ENCODE measurements at regions not wholly inside any gene's neighbourhood (a gene's known extent, or its start where the extent isn't known, plus 50 kb on each side); places are given as distances from the start of the nearest gene placed in this dataset.

DNA sequence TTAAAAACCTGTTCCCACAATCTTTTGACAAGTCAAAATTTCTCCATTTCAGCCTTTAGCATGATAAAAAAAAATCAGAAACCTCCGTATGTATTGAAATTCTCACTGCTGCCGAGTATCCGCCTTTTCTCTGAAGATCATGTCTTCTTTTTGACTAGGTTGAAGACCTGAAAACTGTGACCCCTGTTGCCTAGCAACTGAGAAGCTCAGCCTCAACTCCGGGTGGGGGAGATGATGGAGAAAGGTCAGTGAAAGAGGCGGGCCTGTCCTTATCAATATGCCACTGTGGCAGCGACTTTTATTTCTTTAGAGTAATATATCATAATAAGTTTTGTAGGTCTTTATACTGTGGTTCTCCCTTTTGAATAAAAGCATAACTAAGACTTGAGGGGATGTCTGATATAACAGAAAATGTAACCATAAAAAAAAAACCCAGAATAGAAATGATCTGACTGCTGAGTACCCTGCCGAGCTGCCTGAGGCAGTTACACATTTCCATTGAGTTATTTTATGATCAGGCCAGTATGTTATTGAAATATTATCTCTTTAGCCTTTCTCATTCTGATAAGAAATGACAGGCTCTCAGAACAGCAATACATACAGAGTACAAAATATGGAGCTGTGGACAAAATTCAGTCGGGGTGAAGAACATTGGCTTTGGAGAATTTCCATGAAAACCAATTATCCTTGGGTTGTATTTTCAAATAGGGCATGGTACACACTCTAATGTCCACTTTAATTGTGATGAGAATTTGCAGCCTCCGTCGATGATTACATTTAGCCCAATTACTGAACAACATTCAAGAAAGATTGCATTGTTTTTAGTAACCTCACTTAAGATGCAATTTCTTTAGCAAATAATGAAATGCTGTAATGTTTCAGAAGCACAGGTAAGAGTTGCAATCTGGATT is 136.7 kb upstream of the EEF1E1 start:
- Histone ChIP-seq H3K79me2 (ENCODE audit: control insufficient read depth, low read length) (no peaks in the 10 kb centered on the region), H3K27me3 (ENCODE audit: control insufficient read depth, low read length) (0 out of 2 replicates have a peak, but pooled peaks cover 3% of the 10 kb centered on the region), H3F3A (ENCODE audit: control insufficient read depth, insufficient read depth) (no peaks in the 10 kb centered on the region), H3K36me3 (ENCODE audit: control insufficient read depth, low read length) (no peaks in the 10 kb centered on the region), H3K9me2 (replicated peaks; ENCODE audit: control insufficient read depth, low read length) (no peaks in the 10 kb centered on the region), H3K4me2 (ENCODE audit: low read length) (no peak overlapping the region), H4K20me1 (ENCODE audit: control insufficient read depth, insufficient read depth, low read depth, low read length) (no peaks in the 10 kb centered on the region), H3K4me3 (ENCODE audit: low read length) (no peak overlapping the region), H3K4me1 (ENCODE audit: control insufficient read depth, low read length) (no peaks in the 10 kb centered on the region), H3K9me3 (ENCODE audit: control insufficient read depth, insufficient read depth, low read length) (no peaks in the 10 kb centered on the region), H3K27ac (ENCODE audit: low read depth, low read length) (no peak overlapping the region)
- TF ChIP-seq, protein P1, sequence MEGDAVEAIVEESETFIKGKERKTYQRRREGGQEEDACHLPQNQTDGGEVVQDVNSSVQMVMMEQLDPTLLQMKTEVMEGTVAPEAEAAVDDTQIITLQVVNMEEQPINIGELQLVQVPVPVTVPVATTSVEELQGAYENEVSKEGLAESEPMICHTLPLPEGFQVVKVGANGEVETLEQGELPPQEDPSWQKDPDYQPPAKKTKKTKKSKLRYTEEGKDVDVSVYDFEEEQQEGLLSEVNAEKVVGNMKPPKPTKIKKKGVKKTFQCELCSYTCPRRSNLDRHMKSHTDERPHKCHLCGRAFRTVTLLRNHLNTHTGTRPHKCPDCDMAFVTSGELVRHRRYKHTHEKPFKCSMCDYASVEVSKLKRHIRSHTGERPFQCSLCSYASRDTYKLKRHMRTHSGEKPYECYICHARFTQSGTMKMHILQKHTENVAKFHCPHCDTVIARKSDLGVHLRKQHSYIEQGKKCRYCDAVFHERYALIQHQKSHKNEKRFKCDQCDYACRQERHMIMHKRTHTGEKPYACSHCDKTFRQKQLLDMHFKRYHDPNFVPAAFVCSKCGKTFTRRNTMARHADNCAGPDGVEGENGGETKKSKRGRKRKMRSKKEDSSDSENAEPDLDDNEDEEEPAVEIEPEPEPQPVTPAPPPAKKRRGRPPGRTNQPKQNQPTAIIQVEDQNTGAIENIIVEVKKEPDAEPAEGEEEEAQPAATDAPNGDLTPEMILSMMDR (IDR thresholded peaks at IDR 0.05; ENCODE audit: low read depth, low read length, poor library complexity, severe bottlenecking), result no peak
- no peak for TF ChIP-seq EZH2phosphoT487 (IDR thresholded peaks at IDR 0.05; ENCODE audit: borderline replicate concordance, low read length)

DNA sequence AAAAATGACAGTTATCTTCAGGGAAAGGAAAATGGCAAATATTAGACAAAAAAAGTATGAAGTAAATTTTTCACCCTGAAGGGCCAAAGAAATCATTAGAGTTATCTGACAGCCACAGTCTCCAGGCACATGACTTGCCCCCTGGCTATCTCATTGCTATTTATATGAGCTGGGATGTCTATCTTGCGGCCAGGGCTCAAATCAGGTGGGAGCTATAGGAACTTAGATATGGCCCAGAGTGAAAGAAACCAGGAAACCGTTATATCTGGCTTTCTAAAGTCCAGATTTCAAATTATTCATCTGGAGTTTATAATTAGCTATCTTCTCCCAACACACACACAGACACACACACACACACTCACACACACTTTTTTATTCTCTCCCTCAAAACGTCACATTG is 135.3 kb upstream of the EEF1E1 start:
- Histone ChIP-seq H3F3A (ENCODE audit: control insufficient read depth, insufficient read depth) (no peaks in the 10 kb centered on the region), H3K27ac (ENCODE audit: low read depth, low read length) (no peak overlapping the region)
- TF ChIP-seq EZH2phosphoT487 (IDR thresholded peaks at IDR 0.05; ENCODE audit: borderline replicate concordance, low read length), result no peak
- TF ChIP-seq, protein P1 (IDR thresholded peaks at IDR 0.05; ENCODE audit: low read depth, low read length, poor library complexity, severe bottlenecking), result no peak

DNA sequence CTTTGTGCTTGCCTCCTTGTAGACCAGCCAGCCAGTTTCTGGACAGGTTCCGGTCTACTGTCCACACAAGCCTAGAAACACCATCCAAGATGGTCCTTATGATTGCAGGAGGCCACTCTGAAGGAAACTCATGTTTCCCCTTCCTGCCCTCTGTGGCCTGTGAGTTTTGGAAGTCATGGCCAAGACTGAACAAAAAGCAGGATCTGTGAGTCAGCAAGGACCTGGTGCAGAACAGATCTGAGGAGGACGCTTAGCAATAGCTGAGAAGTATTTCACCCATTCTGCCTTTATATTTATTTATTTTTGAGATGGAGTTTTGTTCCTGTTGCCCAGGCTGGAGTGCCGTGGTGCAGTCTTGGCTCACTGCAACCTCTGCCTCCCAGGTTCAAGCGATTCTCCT is 134.6 kb upstream of the EEF1E1 start:
- Histone ChIP-seq H4K20me1 (ENCODE audit: control insufficient read depth, insufficient read depth, low read depth, low read length) (no peaks in the 10 kb centered on the region), H3K27me3 (ENCODE audit: control insufficient read depth, low read length) (no peaks in the 10 kb centered on the region)

More for the DNA sequence above, 135.3 kb upstream of the EEF1E1 start:
- Histone ChIP-seq H3K4me2 (ENCODE audit: low read length) (no peak overlapping the region), H3K9me2 (replicated peaks; ENCODE audit: control insufficient read depth, low read length) (no peaks in the 10 kb centered on the region), H3K36me3 (ENCODE audit: control insufficient read depth, low read length) (no peaks in the 10 kb centered on the region), H4K20me1 (ENCODE audit: control insufficient read depth, insufficient read depth, low read depth, low read length) (no peaks in the 10 kb centered on the region), H3K4me1 (ENCODE audit: control insufficient read depth, low read length) (no peaks in the 10 kb centered on the region), H3K9me3 (ENCODE audit: control insufficient read depth, insufficient read depth, low read length) (no peaks in the 10 kb centered on the region), H3K79me2 (ENCODE audit: control insufficient read depth, low read length) (no peaks in the 10 kb centered on the region), H3K27me3 (ENCODE audit: control insufficient read depth, low read length) (no peaks in the 10 kb centered on the region), H3K4me3 (ENCODE audit: low read length) (no peak overlapping the region)

More for the DNA sequence above, 134.6 kb upstream of the EEF1E1 start:
- H3K79me2 ChIP-seq (ENCODE audit: control insufficient read depth, low read length), result no peaks in the 10 kb centered on the region
- H3K4me2 ChIP-seq (ENCODE audit: low read length), result no peak overlapping the region
- no peaks in the 10 kb centered on the region for H3K9me3 ChIP-seq (ENCODE audit: control insufficient read depth, insufficient read depth, low read length)
- H3K9me2 ChIP-seq (replicated peaks; ENCODE audit: control insufficient read depth, low read length), result no peaks in the 10 kb centered on the region
- H3K36me3 ChIP-seq (ENCODE audit: control insufficient read depth, low read length), result no peaks in the 10 kb centered on the region
- H3K4me1 ChIP-seq (ENCODE audit: control insufficient read depth, low read length), result no peaks in the 10 kb centered on the region
- no peaks in the 10 kb centered on the region for H3F3A ChIP-seq (ENCODE audit: control insufficient read depth, insufficient read depth)
- H3K27ac ChIP-seq (ENCODE audit: low read depth, low read length), result no peak overlapping the region
- TF ChIP-seq EZH2phosphoT487 (IDR thresholded peaks at IDR 0.05; ENCODE audit: borderline replicate concordance, low read length), result no peak
- TF ChIP-seq, protein P1 (IDR thresholded peaks at IDR 0.05; ENCODE audit: low read depth, low read length, poor library complexity, severe bottlenecking), result no peak
- no peak overlapping the region for H3K4me3 ChIP-seq (ENCODE audit: low read length)

Data from DOHH2 (cell line).